HepG2 (cell line): ENCODE measurements at regions not wholly inside any gene's neighbourhood (a gene's known extent, or its start where the extent isn't known, plus 50 kb on each side); places are given as distances from the start of the nearest gene placed in this dataset.

ENCODE experiments used
- ATAC-seq: fragments of 200-7000 bp; cut with Tn5 transposase; 3 replicates; pipeline ENCODE4 v1.9.1; 2020; ENCODE audit warnings: mild to moderate bottlenecking, moderate library complexity
- BruUV-seq: library from RNA; stranded (reverse); fragments of 400-500 nt; replicated peaks from 2 replicates; lab custom pipeline; 2021; lab: Mats Ljungman, UMichigan
- CTCF ChIA-PET: fragments of 300-600 bp; formaldehyde crosslinking; extraction: SDS; loops from one replicate; lab custom pipeline; 2021; ENCODE audit warnings: low total read pairs, inconsistent platforms, low intra/inter-chr PET ratio; lab: Yijun Ruan, JAX
- POLR2A ChIA-PET: fragments of 350-600 bp; sonication (Branson Sonifier 250); formaldehyde crosslinking; loops from one replicate; lab custom pipeline; 2020; ENCODE audit warnings: antibody characterized with exemption, inconsistent platforms; lab: Yijun Ruan, JAX
- DNase-seq: peaks from one replicate; pipeline ENCODE4 v3.0.0-alpha.2; 2015; ENCODE audit warnings: low spot score
- FAIRE-seq: peaks from 3 replicates; lab custom pipeline; 2011; peaks lifted over from hg19 to GRCh38; lab: Jason Lieb, UNC
- H2AFZ ChIP-seq: one replicate; pipeline ENCODE4 v1.6.1; 2011; ENCODE audit warnings: low read length, inconsistent platforms
- H3K27ac ChIP-seq: fragments of 300-600 bp; 3 replicates; pipeline ENCODE4 v1.8.0; 2011; ENCODE audit warnings: mixed run types, mild to moderate bottlenecking, mixed read lengths, low read length, inconsistent platforms; ENCODE audit not compliant: insufficient read depth; ENCODE audit errors: extremely low read length
- H3K27me3 ChIP-seq, 2 experiments: fragments of 200-600 bp in 1 of 2; 2 replicates in 1 of 2; 3 replicates in 1 of 2; pipeline versions ENCODE4 v1.6.0 to v1.8.0; 2011; ENCODE audit warnings: low read length in 2 of 2, mild to moderate bottlenecking in 2 of 2, moderate library complexity in 2 of 2, inconsistent platforms in 1 of 2; ENCODE audit not compliant: insufficient read depth in 2 of 2, control insufficient read depth in 1 of 2
- H3K36me3 ChIP-seq, 2 experiments: fragments of 200-600 bp in 1 of 2; replicated peaks in 1 of 2; 2 replicates in 1 of 2; 3 replicates in 1 of 2; pipeline versions ENCODE4 v1.5.1 to v1.8.0; 2011; ENCODE audit warnings: low read length in 2 of 2, inconsistent platforms in 1 of 2; ENCODE audit not compliant: insufficient read depth in 2 of 2, control insufficient read depth in 1 of 2
- H3K4me1 ChIP-seq: 2 replicates; pipeline ENCODE4 v1.5.1; 2012; ENCODE audit warnings: low read length, inconsistent platforms; ENCODE audit not compliant: insufficient read depth
- H3K4me2 ChIP-seq: 2 replicates; pipeline ENCODE4 v1.6.0; 2011; ENCODE audit warnings: low read depth, low read length, inconsistent platforms
- H3K4me3 ChIP-seq, 3 experiments: fragments of 200-600 bp in 1 of 3; sonication (generic), shearing (Covaris generic) in 1 of 3; replicated peaks in 1 of 3; 2 replicates each; pipeline ENCODE4 v1.5.1; 2011 to 2016; ENCODE audit warnings: low read length in 3 of 3, inconsistent platforms in 2 of 3, low read depth in 2 of 3, mild to moderate bottlenecking in 2 of 3, control low read depth in 1 of 3, mixed read lengths in 1 of 3; ENCODE audit not compliant: insufficient read depth in 1 of 3
- H3K79me2 ChIP-seq: one replicate; pipeline ENCODE4 v1.6.1; 2011; ENCODE audit warnings: low read length, inconsistent platforms; ENCODE audit not compliant: insufficient read depth
- H3K9ac ChIP-seq: 2 replicates; pipeline ENCODE4 v1.6.0; 2011; ENCODE audit warnings: mild to moderate bottlenecking, low read depth, low read length, inconsistent platforms; ENCODE audit not compliant: insufficient read depth
- H3K9me3 ChIP-seq: 2 replicates; pipeline ENCODE4 v1.5.1; 2012; ENCODE audit warnings: mild to moderate bottlenecking, low read length
- H4K20me1 ChIP-seq: 2 replicates; pipeline ENCODE4 v1.6.0; 2011; ENCODE audit warnings: inconsistent platforms, mild to moderate bottlenecking, low read length, moderate library complexity; ENCODE audit not compliant: insufficient read depth
- FOSL1 ChIP-seq: sonication (generic); formaldehyde crosslinking; IDR thresholded peaks from 2 replicates; pipeline ENCODE4 v1.9.0; 2021; ENCODE audit warnings: missing genetic modification reagents, borderline replicate concordance
- HCFC1 ChIP-seq: fragments of 150-350 bp; IDR thresholded peaks from 2 replicates; pipeline ENCODE4 v1.6.1; 2014; ENCODE audit warnings: low read depth, low read length
- POLR2AphosphoS2 ChIP-seq: IDR thresholded peaks from 2 replicates; pipeline ENCODE4 v1.6.1; 2011; ENCODE audit warnings: low read depth, low read length, improper control_type of control experiment
- STAG1 ChIP-seq: sonication (generic); formaldehyde crosslinking; IDR thresholded peaks from 2 replicates; pipeline ENCODE4 v1.4.0; 2020; ENCODE audit warnings: missing genetic modification reagents
- ZBTB46 ChIP-seq: sonication (generic); formaldehyde crosslinking; IDR thresholded peaks from 2 replicates; pipeline ENCODE4 v1.4.0; 2020; ENCODE audit warnings: mild to moderate bottlenecking, missing genetic modification reagents, borderline replicate concordance
- ZBTB8A ChIP-seq: sonication (generic); formaldehyde crosslinking; IDR thresholded peaks from 2 replicates; pipeline ENCODE4 v1.4.0; 2020; ENCODE audit warnings: mild to moderate bottlenecking, low read depth, missing genetic modification reagents, borderline replicate concordance
- ZNF10 ChIP-seq: sonication (generic); formaldehyde crosslinking; IDR thresholded peaks from 2 replicates; pipeline ENCODE4 v1.4.0; 2020; ENCODE audit warnings: mild to moderate bottlenecking, low read depth, missing genetic modification reagents, borderline replicate concordance
- ZNF34 ChIP-seq: sonication (generic); formaldehyde crosslinking; IDR thresholded peaks from 2 replicates; pipeline ENCODE4 v1.4.0; 2020; ENCODE audit warnings: mild to moderate bottlenecking, missing genetic modification reagents, borderline replicate concordance
- ZNF574 ChIP-seq: sonication (generic); formaldehyde crosslinking; IDR thresholded peaks from 2 replicates; pipeline ENCODE4 v1.4.0; 2020; ENCODE audit warnings: missing genetic modification reagents
- ZSCAN31 ChIP-seq: sonication (generic); formaldehyde crosslinking; IDR thresholded peaks from 2 replicates; pipeline ENCODE4 v1.5.0; 2020; ENCODE audit warnings: low read depth, mild to moderate bottlenecking, missing genetic modification reagents
- WGBS: methylation state at CpG from one replicate; pipeline ENCODE4 v1.1.6; 2017; ENCODE audit warnings: low lambda C conversion rate; 5-methylcytosine and 5-hydroxymethylcytosine counted together
- in situ Hi-C: cut with HindIII; loops from 2 replicates; pipeline ENCODE4 v1.10.0; 2017; ENCODE audit warnings: low pct_unique_long_range_greater_than_20kb; ENCODE audit not compliant: extremely low pct_ligation_motif_present
- intact Hi-C: fragments of 100-400 bp; cut with micrococcal nuclease; formaldehyde crosslinking; loops from one replicate; pipeline ENCODE4 v1.10.0; 2022; ENCODE audit not compliant: unreplicated experiment

- Histone ChIP-seq H3K27ac (no peak overlapping the region), H3K27me3 (peaks cover 4 to 54% of the 10 kb centered on the region in 2 experiments; a peak in 4 of 5 replicates), H3K4me1 (no peaks in the 10 kb centered on the region), H3K4me2 (no peak overlapping the region), H3K4me3 (no peak overlapping the region), H3K36me3 (no peaks in the 10 kb centered on the region), H3K9ac (no peak overlapping the region), H4K20me1 (no peaks in the 10 kb centered on the region), H3K79me2 (no peaks in the 10 kb centered on the region), H2AFZ (no peak overlapping the region), H3K9me3 (no peaks in the 10 kb centered on the region)
- CTCF ChIA-PET = no interaction called here
- DNase-seq (no peak), FAIRE-seq (no peak), ATAC-seq (no peak)
- intact Hi-C loops (no loop called here), in situ Hi-C loops (no loop called here)
- no peak for TF ChIP-seq ZBTB8A
- TF ChIP-seq HCFC1 = no peak
- no peak for TF ChIP-seq ZNF34
- TF ChIP-seq ZNF10 (CRISPR knock-in tag) = no peak
- no peak for TF ChIP-seq FOSL1 (CRISPR knock-in tag)
- TF ChIP-seq ZBTB46 (CRISPR knock-in tag) = no peak
- TF ChIP-seq ZNF574 = no peak
- no peak for TF ChIP-seq POLR2AphosphoS2
- no peak for TF ChIP-seq STAG1
- no peak for TF ChIP-seq ZSCAN31 (CRISPR knock-in tag)
- POLR2A ChIA-PET = no interaction called here
- BruUV-seq = no TSS peak
- 17% methylated on average over 7 of the region's 8 CpGs for WGBS
Observed at GRCh38 chr5:172587061-172587405, 54.0 kb upstream of the NEURL1B start.
